Urinary bladder (tissue), 3 donors: ENCODE measurements at regions not wholly inside any gene's neighbourhood (a gene's known extent, or its start where the extent isn't known, plus 50 kb on each side); places are given as distances from the start of the nearest gene placed in this dataset.
A peak's percentile ranks its signal among the peaks of the same experiment; 100 is the strongest.

Experiments
- DNase-seq: peaks from one replicate; pipeline ENCODE4 v3.0.0-alpha.2; 2015; ENCODE audit errors: extremely low spot score
- H3K27ac ChIP-seq: one replicate; pipeline ENCODE4 v1.5.1; 2013; ENCODE audit warnings: low read depth, mild to moderate bottlenecking, moderate library complexity
- H3K36me3 ChIP-seq: one replicate; pipeline ENCODE4 v1.6.1; 2013; ENCODE audit warnings: mild to moderate bottlenecking, moderate library complexity; ENCODE audit not compliant: insufficient read depth
- H3K4me1 ChIP-seq: one replicate; pipeline ENCODE4 v1.6.1; 2013; ENCODE audit warnings: mild to moderate bottlenecking, moderate library complexity; ENCODE audit not compliant: insufficient read depth
- H3K4me3 ChIP-seq: one replicate; pipeline ENCODE4 v1.5.1; 2013; ENCODE audit warnings: low read depth, low read length
- WGBS: extraction: QIAGEN DNeasy Blood & Tissue Kit; methylation state at CpG from one replicate; pipeline ENCODE4 v1.1.7; 2013; 5-methylcytosine and 5-hydroxymethylcytosine counted together
- donor health status: healthy with polysubstance abuse.
- donor health status: healthy.

DNA sequence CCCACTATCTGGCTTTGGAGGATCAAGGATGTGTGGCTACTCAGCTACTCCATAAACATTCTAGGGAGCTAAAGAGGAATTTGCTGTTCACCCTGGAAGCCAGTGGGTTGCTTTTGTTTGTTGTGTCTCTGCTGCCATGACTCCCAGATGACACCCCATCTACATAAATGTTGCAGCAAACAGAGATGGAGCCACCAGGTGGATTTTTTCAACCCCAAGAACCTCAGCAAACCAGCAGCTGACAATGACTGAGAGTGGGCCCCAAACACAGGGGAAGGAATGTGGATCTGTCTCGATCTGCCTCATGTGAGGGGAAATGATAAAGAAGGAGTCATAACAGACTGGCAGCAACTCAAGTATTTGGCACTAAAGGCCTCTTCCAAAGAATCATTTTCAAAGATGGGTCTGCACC lies 132.7 kb upstream of the TNC start:
- WGBS = 22% methylated on average over 1 of the region's 1 CpG
- H3K27ac ChIP-seq = no peak overlapping the region
- H3K36me3 ChIP-seq = no peaks in the 10 kb centered on the region
- H3K4me3 ChIP-seq = no peak overlapping the region
- peak; percentile 46 for DNase-seq
- no peaks in the 10 kb centered on the region for H3K4me1 ChIP-seq

DNA sequence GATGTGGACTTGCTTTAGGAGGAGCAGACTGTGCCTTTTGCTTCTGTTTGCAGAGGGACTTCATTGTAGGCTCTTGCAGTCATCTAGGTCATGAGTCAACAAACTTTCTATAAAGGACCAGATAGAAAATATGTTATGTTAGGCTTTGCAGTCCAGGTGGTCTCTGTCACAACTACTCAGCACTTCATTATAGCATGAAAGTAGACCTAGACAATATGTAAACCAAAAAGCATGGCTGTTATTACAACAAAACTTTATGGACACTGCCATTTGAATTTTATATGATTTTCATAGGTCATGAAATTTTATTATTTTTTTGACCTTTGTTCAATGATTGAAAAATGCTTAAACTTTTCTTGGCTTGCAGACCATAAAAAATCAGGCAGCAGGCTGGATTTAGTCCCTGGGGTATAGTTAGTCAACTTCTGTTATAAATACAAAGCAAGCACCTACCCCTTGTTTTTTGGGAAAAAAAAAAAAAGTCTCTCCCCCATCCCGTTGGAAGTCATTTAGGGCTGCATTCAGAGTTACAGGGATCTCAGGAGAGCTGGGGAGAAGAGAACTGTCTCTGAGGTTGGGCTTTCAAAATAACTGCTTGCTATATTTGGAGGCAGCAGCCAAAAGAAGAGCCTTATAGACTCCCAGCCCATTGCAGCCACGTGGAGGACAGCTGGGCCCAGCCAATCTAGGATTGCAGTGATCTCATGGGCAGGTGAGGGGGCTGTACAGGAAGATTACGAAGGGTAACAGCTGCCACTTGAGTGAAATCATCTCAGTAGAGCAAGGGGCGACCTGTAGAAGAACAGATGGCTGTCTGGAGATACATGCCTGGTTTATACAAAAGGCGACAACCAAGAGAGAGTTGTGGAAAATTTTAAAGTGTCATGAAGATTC lies 136.6 kb upstream of the TNC start:
- 50% methylated on average over 5 of the region's 5 CpGs for WGBS
- H3K27ac ChIP-seq = no peak overlapping the region
- H3K36me3 ChIP-seq = no peaks in the 10 kb centered on the region
- H3K4me1 ChIP-seq = no peaks in the 10 kb centered on the region
- DNase-seq = no peak
- no peak overlapping the region for H3K4me3 ChIP-seq

DNA sequence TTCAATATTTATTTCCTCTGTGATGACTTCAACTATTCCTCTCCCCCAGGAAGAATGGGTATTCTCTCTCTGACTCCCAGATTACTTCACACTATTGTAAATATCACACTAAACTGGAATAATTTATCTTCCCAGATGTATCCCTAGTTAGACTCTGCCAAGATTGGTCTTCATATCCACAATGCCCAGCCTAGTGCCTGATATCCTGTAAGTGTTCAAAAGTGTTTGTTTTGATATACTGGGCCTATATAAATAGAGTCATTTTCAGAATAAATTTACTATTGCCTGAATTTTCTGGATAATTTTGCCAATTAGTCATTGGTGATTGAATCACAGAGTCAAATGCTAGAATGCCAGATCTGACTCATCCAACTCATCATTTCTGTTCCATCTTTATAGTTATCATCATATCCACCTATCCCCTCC lies 143.7 kb upstream of the TNC start:
- H3K27ac ChIP-seq = no peak overlapping the region

DNA sequence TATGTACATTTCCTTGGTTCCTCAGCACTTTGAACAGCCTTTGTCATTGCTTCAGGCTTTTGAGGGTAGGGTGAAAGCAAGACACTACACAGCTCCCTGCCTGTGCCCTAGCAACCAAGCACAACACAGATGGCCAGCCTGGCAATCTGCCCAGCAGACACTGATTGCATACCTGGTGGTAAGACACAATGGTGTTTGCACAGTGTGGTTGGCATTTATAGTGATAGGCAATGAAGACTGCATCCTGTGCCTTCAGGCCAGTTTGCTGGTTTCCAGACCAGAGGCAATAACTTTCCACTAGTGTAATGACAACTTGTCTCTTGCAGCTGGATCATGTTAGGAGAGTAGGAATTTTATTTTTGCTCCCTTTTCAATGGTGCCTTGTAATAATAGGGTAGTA lies 144.5 kb upstream of the TNC start:
- Histone ChIP-seq H3K36me3 (no peaks in the 10 kb centered on the region), H3K4me3 (no peak overlapping the region), H3K27ac (no peak overlapping the region), H3K4me1 (no peaks in the 10 kb centered on the region)
- DNase-seq = peak; percentile 83

More for the DNA sequence above, 143.7 kb upstream of the TNC start:
- Histone ChIP-seq H3K4me3 (no peak overlapping the region), H3K4me1 (no peaks in the 10 kb centered on the region), H3K36me3 (no peaks in the 10 kb centered on the region)
- DNase-seq = no peak

DNA sequence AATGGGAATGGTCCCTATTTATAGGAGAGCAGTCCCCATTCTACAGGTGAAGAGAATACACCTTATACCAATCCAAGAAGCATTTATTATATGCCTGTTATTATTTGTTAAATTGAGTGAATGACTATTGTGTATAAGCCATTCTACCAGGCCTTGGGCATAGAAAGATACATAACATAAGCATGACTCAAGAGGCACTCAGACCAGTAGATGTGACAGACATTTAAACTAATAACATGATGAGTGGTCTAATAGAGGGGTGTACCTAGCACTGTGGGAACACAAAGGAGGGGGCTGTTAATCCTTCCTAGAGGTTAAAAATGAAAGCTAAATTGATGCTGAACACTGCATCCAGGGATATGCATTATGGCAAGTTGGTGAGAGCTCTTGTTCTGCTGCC lies 145.0 kb upstream of the TNC start:
- Histone ChIP-seq H3K4me3 (no peak overlapping the region), H3K27ac (no peak overlapping the region), H3K36me3 (no peaks in the 10 kb centered on the region), H3K4me1 (no peaks in the 10 kb centered on the region)
- DNase-seq = no peak

DNA sequence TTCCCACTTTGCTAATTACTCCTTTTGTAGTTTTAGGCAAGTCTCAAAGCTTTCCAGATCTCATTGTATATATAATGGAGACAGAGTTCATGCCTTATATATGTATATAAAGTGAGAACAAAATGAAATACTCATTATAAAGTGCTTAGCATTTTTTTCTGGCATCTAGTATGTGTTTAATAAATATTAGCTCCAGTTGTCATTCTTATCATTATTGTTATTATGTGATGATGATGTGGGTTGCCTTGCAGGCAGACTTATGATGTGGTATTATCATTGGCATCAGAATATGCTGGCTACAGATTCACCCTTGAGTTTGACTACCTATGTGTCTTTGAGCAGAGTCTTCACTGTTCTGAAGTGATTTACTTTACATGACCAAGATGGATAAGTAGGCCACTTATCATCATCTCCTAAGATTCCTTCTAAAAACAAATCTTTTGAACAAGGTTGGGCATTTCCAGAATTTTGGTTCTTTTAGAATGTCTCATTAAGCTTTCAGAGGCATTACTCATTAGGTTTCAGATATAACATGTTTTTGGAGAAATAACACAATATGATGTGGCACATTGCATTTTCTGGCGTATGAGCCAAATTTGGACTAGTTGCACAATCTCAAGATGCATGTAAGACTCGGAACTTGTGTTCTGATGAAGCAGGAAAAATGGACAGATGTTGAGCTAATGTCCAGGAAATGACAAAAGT lies 145.6 kb upstream of the TNC start:
- 88% methylated on average over 2 of the region's 2 CpGs for WGBS
- no peak overlapping the region for H3K4me3 ChIP-seq
- H3K36me3 ChIP-seq = no peaks in the 10 kb centered on the region
- DNase-seq = no peak
- H3K4me1 ChIP-seq = no peaks in the 10 kb centered on the region
- no peak overlapping the region for H3K27ac ChIP-seq

DNA sequence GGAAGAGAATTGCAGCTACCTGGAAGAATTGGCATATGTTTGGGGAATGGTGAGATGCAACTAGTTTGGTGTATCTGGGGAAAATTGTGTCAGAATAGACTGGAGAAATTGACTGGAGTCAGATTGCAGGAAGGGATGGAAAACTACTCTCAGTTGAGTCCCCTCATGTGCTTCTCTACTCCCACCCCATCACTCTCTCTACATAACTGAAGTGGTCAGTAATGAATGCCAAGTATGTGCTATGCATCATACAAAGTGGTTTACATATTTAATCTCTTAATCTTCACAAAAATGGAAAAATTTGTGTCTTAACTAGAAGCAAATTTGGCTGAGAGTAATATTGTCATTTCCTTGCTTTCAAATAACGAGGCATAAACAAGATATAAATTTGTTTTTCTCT lies 146.4 kb upstream of the TNC start:
- 83% methylated on average over 1 of the region's 1 CpG for WGBS
- DNase-seq = no peak
- H3K4me1 ChIP-seq = no peaks in the 10 kb centered on the region
- H3K27ac ChIP-seq = no peak overlapping the region
- H3K36me3 ChIP-seq = no peaks in the 10 kb centered on the region
- no peak overlapping the region for H3K4me3 ChIP-seq

DNA sequence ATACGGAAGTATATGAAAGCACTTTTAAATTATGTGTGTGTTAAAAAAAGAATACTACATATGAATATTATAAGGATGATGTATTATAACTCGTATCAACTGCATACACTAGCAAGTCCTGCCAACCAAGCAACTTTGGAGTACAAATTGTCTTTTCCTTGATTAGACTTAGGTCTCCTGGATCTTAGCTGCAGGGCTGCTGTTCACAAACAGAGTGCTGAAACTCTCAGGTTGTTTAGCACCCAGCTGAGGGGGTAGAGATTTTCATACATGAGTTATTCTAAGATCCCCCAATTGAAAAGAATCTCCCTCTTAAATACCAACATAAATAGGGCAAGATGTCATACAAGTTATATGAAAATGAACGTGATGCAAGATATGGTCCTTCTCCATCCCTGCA lies 149.8 kb upstream of the TNC start:
- Histone ChIP-seq H3K36me3 (no peaks in the 10 kb centered on the region), H3K27ac (no peak overlapping the region), H3K4me3 (no peak overlapping the region), H3K4me1 (no peaks in the 10 kb centered on the region)
- 80% methylated on average over 3 of the region's 3 CpGs for WGBS
- no peak for DNase-seq

DNA sequence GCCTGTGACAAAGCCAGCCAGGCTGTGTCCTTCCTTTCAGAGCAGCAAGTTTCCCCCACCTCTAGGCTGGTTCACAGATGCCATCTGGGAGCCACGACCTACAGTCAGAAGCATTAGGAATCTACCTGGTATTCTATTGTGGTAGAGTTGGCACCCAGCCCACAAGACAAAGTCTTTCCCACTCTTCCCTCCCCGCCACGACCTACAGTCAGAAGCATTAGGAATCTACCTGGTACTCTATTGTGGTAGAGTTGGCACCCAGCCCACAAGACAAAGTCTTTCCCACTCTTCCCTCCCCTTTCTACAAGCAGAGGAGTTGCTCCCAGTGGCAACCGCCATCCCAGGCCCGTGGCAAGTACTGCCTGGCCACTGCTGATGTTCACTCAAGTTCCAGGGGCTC lies 157.8 kb upstream of the TNC start:
- Histone ChIP-seq H3K36me3 (no peaks in the 10 kb centered on the region), H3K27ac (no peak overlapping the region), H3K4me3 (no peak overlapping the region), H3K4me1 (no peaks in the 10 kb centered on the region)
- WGBS = 91% methylated on average over 5 of the region's 5 CpGs
- no peak for DNase-seq

DNA sequence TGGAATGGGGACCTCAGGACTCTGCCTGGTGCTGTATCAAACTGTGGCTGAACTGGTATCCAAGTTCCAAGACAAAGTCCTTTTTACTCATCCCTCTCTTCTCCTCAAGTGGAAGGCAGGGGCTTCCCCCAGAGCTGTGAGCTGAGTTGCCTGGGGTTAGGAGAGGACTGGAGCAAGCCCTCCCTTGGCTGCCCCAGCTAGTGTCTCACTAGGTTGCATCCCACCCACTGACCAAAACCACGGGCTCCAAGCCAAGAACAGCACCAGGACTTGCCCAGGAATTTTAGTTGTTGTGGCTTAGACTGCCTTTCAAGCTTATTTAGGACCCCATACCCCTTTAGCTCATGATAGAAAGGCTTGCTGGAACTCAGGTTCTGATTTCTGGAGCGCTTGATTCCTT lies 158.7 kb upstream of the TNC start:
- no peak overlapping the region for H3K4me3 ChIP-seq
- DNase-seq = no peak
- H3K4me1 ChIP-seq = no peaks in the 10 kb centered on the region
- H3K27ac ChIP-seq = no peak overlapping the region
- WGBS = 95% methylated on average over 2 of the region's 2 CpGs
- no peaks in the 10 kb centered on the region for H3K36me3 ChIP-seq

DNA sequence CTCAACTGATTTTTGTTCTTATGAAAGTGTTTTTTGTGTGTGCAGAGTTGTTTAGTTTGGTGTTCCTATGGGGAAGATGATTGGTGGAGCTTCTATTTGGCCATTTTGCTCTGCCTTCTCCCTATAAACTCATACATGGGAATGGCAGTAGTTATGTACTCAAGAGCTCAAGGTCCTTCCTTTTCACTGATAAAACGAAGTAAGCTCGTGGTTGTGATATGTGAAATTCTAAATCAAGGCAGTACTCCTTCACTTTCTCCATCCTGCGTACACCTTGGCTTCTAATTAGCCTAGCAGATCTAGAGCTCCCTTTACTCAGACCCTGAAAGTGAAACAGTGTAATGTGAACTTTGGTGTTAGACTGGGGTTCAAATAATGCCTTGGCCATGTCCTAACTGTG lies 159.3 kb upstream of the TNC start:
- Histone ChIP-seq H3K4me1 (no peaks in the 10 kb centered on the region), H3K36me3 (no peaks in the 10 kb centered on the region), H3K4me3 (no peak overlapping the region), H3K27ac (no peak overlapping the region)
- no peak for DNase-seq
- 94% methylated on average over 3 of the region's 3 CpGs for WGBS

DNA sequence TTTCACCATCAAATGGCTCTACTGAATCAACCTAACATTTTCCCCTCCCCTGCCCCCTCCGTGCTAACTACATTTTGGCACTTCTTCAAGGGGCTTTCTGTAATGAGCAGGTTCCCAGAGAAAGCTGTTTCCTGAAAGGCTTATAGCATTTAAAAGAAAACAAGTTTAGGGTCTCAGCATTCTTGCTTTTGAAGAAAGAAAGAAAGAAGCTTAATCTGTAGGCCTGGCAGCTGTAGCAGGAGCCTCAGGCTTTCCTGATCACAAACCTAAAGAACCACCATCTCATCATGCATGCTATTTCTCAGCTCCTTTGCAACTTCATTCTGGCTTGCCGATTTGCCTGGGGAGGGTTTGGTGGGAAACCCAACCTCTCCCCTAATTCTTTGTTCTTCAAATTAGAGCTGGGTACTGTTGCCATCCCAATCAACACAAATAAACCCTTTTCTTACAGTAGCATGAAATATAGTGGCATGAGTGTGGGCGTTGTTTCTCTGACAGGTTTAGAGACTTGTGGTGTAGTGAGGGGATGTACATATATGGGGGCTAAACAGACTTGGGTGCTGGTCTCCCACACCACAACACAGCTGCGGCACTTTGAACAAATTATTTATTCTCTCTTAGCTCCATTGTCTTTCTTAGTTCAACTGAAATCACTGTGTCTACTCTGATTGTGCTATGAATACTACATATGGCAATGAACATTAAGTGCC lies 160.5 kb upstream of the TNC start:
- DNase-seq = no peak
- Histone ChIP-seq H3K27ac (no peak overlapping the region), H3K4me3 (no peak overlapping the region), H3K36me3 (no peaks in the 10 kb centered on the region), H3K4me1 (no peaks in the 10 kb centered on the region)
- 78% methylated on average over 4 of the region's 4 CpGs for WGBS

DNA sequence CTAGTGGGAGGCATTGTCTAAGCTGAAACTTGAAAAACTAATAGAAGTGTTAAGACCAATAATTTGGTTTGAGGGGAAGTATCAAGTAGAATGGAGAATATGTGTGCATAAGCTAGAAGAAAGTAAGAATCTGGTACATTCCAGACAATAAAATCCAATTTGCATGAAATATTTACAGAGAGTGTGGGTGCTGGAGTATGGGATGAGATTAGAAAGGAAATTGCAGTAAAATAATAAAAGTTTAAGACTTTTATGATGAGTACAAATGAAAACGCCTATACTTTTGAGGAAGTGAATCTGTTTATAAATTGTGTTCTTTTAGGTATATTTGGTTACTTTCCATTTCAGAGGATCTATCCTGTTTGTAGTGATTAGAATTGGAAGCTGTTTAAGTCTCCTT lies 165.4 kb upstream of the TNC start:
- no peak for DNase-seq
- H3K27ac ChIP-seq = no peak overlapping the region
- no peaks in the 10 kb centered on the region for H3K4me1 ChIP-seq
- H3K4me3 ChIP-seq = no peak overlapping the region
- H3K36me3 ChIP-seq = no peaks in the 10 kb centered on the region
- 80% methylated on average over 1 of the region's 1 CpG for WGBS

DNA sequence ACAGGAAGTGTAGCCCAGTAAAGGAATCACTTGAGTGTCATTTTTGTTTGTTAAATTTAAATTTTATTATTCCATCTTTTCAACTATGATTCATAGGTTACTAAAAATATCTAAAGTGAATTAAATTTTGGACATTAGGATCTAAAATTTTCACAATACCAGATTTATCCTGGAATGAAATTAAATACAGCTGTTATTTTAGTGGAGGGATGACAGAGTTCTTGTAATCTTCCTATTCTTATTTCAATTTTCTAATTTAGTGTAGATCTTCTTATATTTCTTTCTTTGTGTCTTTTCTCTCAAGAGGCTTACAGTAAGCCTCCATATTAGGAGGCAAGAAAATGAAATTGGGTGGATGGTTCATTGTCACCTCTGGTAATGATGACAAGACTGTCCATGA lies 167.9 kb upstream of the TNC start:
- no peak overlapping the region for H3K4me3 ChIP-seq
- no peak overlapping the region for H3K27ac ChIP-seq
- H3K4me1 ChIP-seq = no peaks in the 10 kb centered on the region
- DNase-seq = no peak
- H3K36me3 ChIP-seq = no peaks in the 10 kb centered on the region
